Endothelial cell of hepatic sinusoid (primary cell): ENCODE measurements at regions not wholly inside any gene's neighbourhood (a gene's known extent, or its start where the extent isn't known, plus 50 kb on each side); places are given as distances from the start of the nearest gene placed in this dataset.
"Not testable (repeated sequence)": the region's sequence is repeated elsewhere in the genome, so short reads cannot be mapped to it uniquely, and the experiment has no call there.

Experiments
- in situ Hi-C: cut with HindIII; loops from 2 replicates; pipeline ENCODE4 v1.10.0; 2017; ENCODE audit warnings: low sequenced_read_pairs

- in situ Hi-C loops, result no loop called here
These were observed 795.2 kb upstream of the TMPRSS15 start for GRCh38 chr21:19198801-19199200.

- in situ Hi-C loops, result no loop called here
These were observed 814.6 kb upstream of the TMPRSS15 start for GRCh38 chr21:19218163-19218562.

- in situ Hi-C loops, result no loop called here
These were observed 820.5 kb upstream of the TMPRSS15 start for GRCh38 chr21:19224090-19224489.

- in situ Hi-C loops, result no loop called here
These were observed 824.6 kb upstream of the TMPRSS15 start for GRCh38 chr21:19228226-19228625.

GRCh38 chr21:19233841-19234240 is 830.3 kb upstream of the TMPRSS15 start:
- in situ Hi-C loops, result not testable (repeated sequence)

GRCh38 chr21:19236209-19236608 is 832.6 kb upstream of the TMPRSS15 start:
- in situ Hi-C loops, result no loop called here

GRCh38 chr21:19237608-19238007 is 834.0 kb upstream of the TMPRSS15 start:
- in situ Hi-C loops, result no loop called here

GRCh38 chr21:19239696-19240095 is 836.1 kb upstream of the TMPRSS15 start:
- in situ Hi-C loops, result no loop called here

- in situ Hi-C loops, result no loop called here
These were observed 841.1 kb upstream of the TMPRSS15 start for GRCh38 chr21:19244502-19245187.

GRCh38 chr21:19245188-19245580 is 841.6 kb upstream of the TMPRSS15 start:
- in situ Hi-C loops, result no loop called here

- in situ Hi-C loops, result no loop called here
These were observed 842.4 kb upstream of the TMPRSS15 start for GRCh38 chr21:19246018-19246417.

- in situ Hi-C loops, result no loop called here
These were observed 853.5 kb upstream of the TMPRSS15 start for GRCh38 chr21:19256934-19257660.

GRCh38 chr21:19261731-19262376 is 858.3 kb upstream of the TMPRSS15 start:
- in situ Hi-C loops, result no loop called here

- in situ Hi-C loops, result no loop called here
These were observed 863.1 kb upstream of the TMPRSS15 start for GRCh38 chr21:19266636-19267035.

GRCh38 chr21:19268686-19269085 is 865.1 kb upstream of the TMPRSS15 start:
- in situ Hi-C loops, result no loop called here

GRCh38 chr21:19275065-19275464 is 871.5 kb upstream of the TMPRSS15 start:
- in situ Hi-C loops, result no loop called here

- in situ Hi-C loops, result no loop called here
These were observed 873.1 kb upstream of the TMPRSS15 start for GRCh38 chr21:19276665-19277064.

GRCh38 chr21:19286876-19287275 is 883.3 kb upstream of the TMPRSS15 start:
- in situ Hi-C loops, result no loop called here

GRCh38 chr21:19290328-19290727 is 886.7 kb upstream of the TMPRSS15 start:
- in situ Hi-C loops, result no loop called here

GRCh38 chr21:19320291-19320690 is 916.7 kb upstream of the TMPRSS15 start:
- in situ Hi-C loops, result no loop called here

GRCh38 chr21:19321688-19322087 is 918.1 kb upstream of the TMPRSS15 start:
- in situ Hi-C loops, result no loop called here

- in situ Hi-C loops, result no loop called here
These were observed 918.8 kb upstream of the TMPRSS15 start for GRCh38 chr21:19322360-19322759.
